IMR-90 (cell line): ENCODE measurements at regions not wholly inside any gene's neighbourhood (a gene's known extent, or its start where the extent isn't known, plus 50 kb on each side); places are given as distances from the start of the nearest gene placed in this dataset.
"Not testable (repeated sequence)": the region's sequence is repeated elsewhere in the genome, so short reads cannot be mapped to it uniquely, and the experiment has no call there.

Experiments used
- ATAC-seq: fragments of 200-7000 bp; cut with Tn5 transposase; 2 replicates; pipeline ENCODE4 v1.9.1; 2020; ENCODE audit warnings: low read depth, mild to moderate bottlenecking, moderate library complexity
- BruUV-seq: library from RNA; stranded (reverse); fragments of 400-500 nt; replicated peaks from 2 replicates; lab custom pipeline; 2021; lab: Mats Ljungman, UMichigan
- CTCF ChIA-PET: fragments of 300-600 bp; formaldehyde crosslinking; extraction: SDS; loops from one replicate; lab custom pipeline; 2021; ENCODE audit warnings: antibody characterized with exemption; lab: Yijun Ruan, JAX
- POLR2A ChIA-PET: fragments of 300-600 bp; sonication (Branson Sonifier 250); formaldehyde crosslinking; loops from one replicate; lab custom pipeline; 2022; ENCODE audit warnings: antibody characterized with exemption; ENCODE audit not compliant: unreplicated experiment; lab: Charles Lee
- DNase-seq: peaks from one replicate; pipeline ENCODE4 v3.0.0; 2013
- H2AFZ ChIP-seq: replicated peaks from 2 replicates; pipeline ENCODE3; 2013; ENCODE audit warnings: low read length, mild to moderate bottlenecking; ENCODE audit not compliant: poor library complexity
- H2AK5ac ChIP-seq: 2 replicates; pipeline ENCODE4 v1.6.1; 2013; ENCODE audit warnings: low read depth, low read length, inconsistent platforms
- H2AK9ac ChIP-seq: replicated peaks from 2 replicates; pipeline ENCODE3; 2013; ENCODE audit warnings: mild to moderate bottlenecking, low read depth, low read length, moderate library complexity; ENCODE audit not compliant: poor library complexity
- H2BK120ac ChIP-seq: 2 replicates; pipeline ENCODE4 v1.6.1; 2013; ENCODE audit warnings: low read depth, low read length, inconsistent platforms
- H2BK15ac ChIP-seq: 3 replicates; pipeline ENCODE4 v1.6.1; 2013; ENCODE audit warnings: low read depth, low read length, inconsistent platforms
- H2BK20ac ChIP-seq: 2 replicates; pipeline ENCODE4 v1.6.1; 2013; ENCODE audit warnings: low read depth, mild to moderate bottlenecking, inconsistent platforms, low read length, moderate library complexity
- H2BK5ac ChIP-seq: 2 replicates; pipeline ENCODE4 v1.6.1; 2013; ENCODE audit warnings: mild to moderate bottlenecking, low read depth, low read length, inconsistent platforms; ENCODE audit not compliant: poor library complexity, severe bottlenecking
- H3K14ac ChIP-seq: replicated peaks from 2 replicates; pipeline ENCODE4 v1.6.1; 2013; ENCODE audit warnings: low read depth, low read length, inconsistent platforms
- H3K18ac ChIP-seq: 2 replicates; pipeline ENCODE4 v1.6.1; 2013; ENCODE audit warnings: low read depth, low read length, control low read depth
- H3K23ac ChIP-seq: 2 replicates; pipeline ENCODE4 v1.6.1; 2013; ENCODE audit warnings: low read depth, low read length, inconsistent platforms
- H3K27ac ChIP-seq: 2 replicates; pipeline ENCODE4 v1.5.1; 2013; ENCODE audit warnings: mild to moderate bottlenecking, control low read depth, low read length; ENCODE audit not compliant: insufficient read depth
- H3K27me3 ChIP-seq: 2 replicates; pipeline ENCODE4 v1.6.1; 2013; ENCODE audit warnings: low read length; ENCODE audit not compliant: control insufficient read depth, insufficient read depth
- H3K36me3 ChIP-seq: 2 replicates; pipeline ENCODE4 v1.6.1; 2013; ENCODE audit warnings: low read length, mixed read lengths; ENCODE audit not compliant: control insufficient read depth, insufficient read depth
- H3K4ac ChIP-seq: 2 replicates; pipeline ENCODE4 v1.6.1; 2013; ENCODE audit warnings: low read depth, low read length, inconsistent platforms
- H3K4me1 ChIP-seq: 2 replicates; pipeline ENCODE4 v1.6.1; 2013; ENCODE audit warnings: low read length, mixed read lengths; ENCODE audit not compliant: control insufficient read depth, insufficient read depth
- H3K4me2 ChIP-seq: 2 replicates; pipeline ENCODE4 v1.6.1; 2013; ENCODE audit warnings: low read depth, mild to moderate bottlenecking, control low read depth, low read length, moderate library complexity
- H3K4me3 ChIP-seq: 2 replicates; pipeline ENCODE4 v1.5.1; 2013; ENCODE audit warnings: low read depth, mild to moderate bottlenecking, control low read depth, low read length, moderate library complexity; ENCODE audit not compliant: insufficient read depth
- H3K56ac ChIP-seq: 2 replicates; pipeline ENCODE4 v1.6.1; 2013; ENCODE audit warnings: low read length, inconsistent platforms; ENCODE audit not compliant: insufficient read depth; ENCODE audit errors: extremely low read depth
- H3K79me1 ChIP-seq, 2 experiments: 2 replicates each; pipeline ENCODE4 v1.6.1; 2013; ENCODE audit warnings: low read length in 2 of 2, inconsistent platforms in 1 of 2, low read depth in 1 of 2
- H3K9ac ChIP-seq: 2 replicates; pipeline ENCODE4 v1.6.1; 2013; ENCODE audit warnings: low read depth, low read length, control low read depth
- H3K9me1 ChIP-seq: 2 replicates; pipeline ENCODE4 v1.6.1; 2013; ENCODE audit warnings: low read length, inconsistent platforms; ENCODE audit not compliant: insufficient read depth
- H3K9me3 ChIP-seq: 2 replicates; pipeline ENCODE4 v1.6.1; 2013; ENCODE audit warnings: low read length; ENCODE audit not compliant: control insufficient read depth, insufficient read depth
- H4K20me1 ChIP-seq: 2 replicates; pipeline ENCODE4 v1.6.1; 2013; ENCODE audit warnings: low read length, inconsistent platforms; ENCODE audit not compliant: insufficient read depth
- H4K5ac ChIP-seq: 2 replicates; pipeline ENCODE4 v1.6.1; 2013; ENCODE audit warnings: mild to moderate bottlenecking, low read depth, low read length, control low read depth
- H4K8ac ChIP-seq, 2 experiments: 2 replicates each; pipeline ENCODE4 v1.6.1; 2013; ENCODE audit warnings: low read depth in 2 of 2, low read length in 2 of 2, control low read depth in 1 of 2, inconsistent platforms in 1 of 2
- H4K91ac ChIP-seq: 2 replicates; pipeline ENCODE4 v1.6.1; 2013; ENCODE audit warnings: low read depth, low read length, inconsistent platforms; ENCODE audit not compliant: insufficient read depth
- WGBS, 2 experiments: methylation state at CpG; one replicate each; pipeline versions ENCODE4 v1.1.5 to v1.1.7; 2013; ENCODE audit warnings: missing lambda C conversion rate in 2 of 2; ENCODE audit not compliant: insufficient read length in 1 of 2; ENCODE audit errors: extremely low coverage in 2 of 2; 5-methylcytosine and 5-hydroxymethylcytosine counted together
- dilution Hi-C: fragments of 300-500 bp; cut with HindIII; formaldehyde crosslinking; loops from one replicate; pipeline ENCODE4 v1.14.3; 2018; ENCODE audit warnings: low sequenced_read_pairs; ENCODE audit not compliant: unreplicated experiment
- in situ Hi-C: fragments of 300-500 bp; cut with MboI; formaldehyde crosslinking; loops from 3 replicates; pipeline ENCODE4 v1.14.3; 2019; ENCODE audit warnings: low sequenced_read_pairs, inconsistent platforms, mixed read lengths
- intact Hi-C: fragments of 100-400 bp; cut with micrococcal nuclease; formaldehyde crosslinking; loops from 2 replicates; pipeline ENCODE4 v1.10.0; 2022

- H4K8ac ChIP-seq, H3K14ac ChIP-seq, H3K27ac ChIP-seq, intact Hi-C loops, H4K20me1 ChIP-seq, in situ Hi-C loops, H2BK15ac ChIP-seq, H4K91ac ChIP-seq, H3K56ac ChIP-seq, H3K4me2 ChIP-seq, H2AK5ac ChIP-seq, H2BK20ac ChIP-seq, H3K9ac ChIP-seq, H3K79me1 ChIP-seq, H3K4me1 ChIP-seq, H3K36me3 ChIP-seq, dilution Hi-C loops, CTCF ChIA-PET, POLR2A ChIA-PET, H2BK120ac ChIP-seq, H2BK5ac ChIP-seq, H3K18ac ChIP-seq, H3K23ac ChIP-seq, BruUV-seq, H3K9me1 ChIP-seq, H2AFZ ChIP-seq, ATAC-seq, H3K27me3 ChIP-seq, H3K4me3 ChIP-seq, DNase-seq, H2AK9ac ChIP-seq, H3K4ac ChIP-seq, H4K5ac ChIP-seq: not testable (repeated sequence)
- peaks cover 12% of the 10 kb centered on the region for H3K9me3 ChIP-seq
- 73% methylated on average over 3 of the region's 31 CpGs; no CpG with 5 or more reads in 1 of the 2 experiments for WGBS, 2 experiments
These were observed 221.3 kb downstream of the TMEM121 start for GRCh38 chr14:105747503-105748203.
